ENCODE measurements at regions not wholly inside any gene's neighbourhood (a gene's known extent, or its start where the extent isn't known, plus 50 kb on each side); places are given as distances from the start of the nearest gene placed in this dataset.

DNA sequence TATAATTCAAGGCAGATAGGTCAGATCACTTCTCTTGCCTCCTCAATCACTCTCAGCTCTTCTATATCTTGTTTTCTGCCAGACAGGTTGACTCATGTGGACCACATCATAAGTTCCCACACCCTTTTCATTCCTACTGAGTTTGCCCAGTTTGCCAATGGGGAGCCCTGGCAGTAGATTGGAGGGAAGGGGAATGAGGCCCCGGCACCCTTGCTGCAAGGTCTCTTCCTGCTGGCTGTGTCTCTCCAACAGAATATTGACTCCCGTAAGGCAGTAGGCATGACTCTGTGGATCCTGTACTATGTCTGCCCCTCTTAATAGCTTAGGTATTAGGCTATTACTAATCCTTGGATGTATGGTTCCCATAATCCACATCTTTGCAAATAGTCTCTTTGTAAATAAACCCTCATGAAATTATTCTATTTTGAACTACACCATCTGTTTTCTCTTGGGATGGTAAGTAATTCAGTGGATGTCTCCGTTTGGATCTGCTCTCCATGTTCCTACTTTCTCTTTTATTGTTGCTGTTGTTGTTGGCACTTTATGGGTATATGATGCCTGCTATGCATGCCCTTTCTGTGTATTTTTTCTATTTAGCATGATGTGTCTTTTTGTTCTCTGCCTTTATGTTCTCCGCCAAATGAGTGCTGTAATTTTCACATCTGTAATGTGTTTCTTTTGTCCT, 65.5 kb upstream of the DCBLD2 start:
- no peak for DNase-seq
- in situ Hi-C loops (cut with MboI; ENCODE audit: low pct_unique_long_range_greater_than_20kb, low sequenced_read_pairs): no loop called here

DNA sequence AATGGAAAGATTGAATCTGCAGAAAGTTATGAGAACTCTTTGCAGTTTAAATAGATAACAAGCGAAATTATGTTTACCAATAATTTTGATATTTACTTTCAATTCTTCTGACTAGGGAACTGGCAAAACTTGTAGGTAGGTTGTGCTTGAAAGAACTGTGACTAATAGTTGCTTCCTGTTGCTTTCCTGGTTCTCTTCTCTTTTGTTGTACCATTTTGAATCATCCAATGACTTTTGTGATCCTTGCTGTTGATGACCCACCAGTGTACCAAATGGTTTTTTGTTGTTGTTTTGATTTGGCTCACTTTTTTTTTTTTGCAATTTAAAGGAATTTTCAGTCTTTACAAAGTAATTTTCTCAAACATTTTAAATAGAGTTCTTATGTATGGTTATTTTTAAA, 64.9 kb upstream of the DCBLD2 start:
- in situ Hi-C loops (cut with MboI; ENCODE audit: low pct_unique_long_range_greater_than_20kb, low sequenced_read_pairs): no loop called here
- no peak for DNase-seq

DNA sequence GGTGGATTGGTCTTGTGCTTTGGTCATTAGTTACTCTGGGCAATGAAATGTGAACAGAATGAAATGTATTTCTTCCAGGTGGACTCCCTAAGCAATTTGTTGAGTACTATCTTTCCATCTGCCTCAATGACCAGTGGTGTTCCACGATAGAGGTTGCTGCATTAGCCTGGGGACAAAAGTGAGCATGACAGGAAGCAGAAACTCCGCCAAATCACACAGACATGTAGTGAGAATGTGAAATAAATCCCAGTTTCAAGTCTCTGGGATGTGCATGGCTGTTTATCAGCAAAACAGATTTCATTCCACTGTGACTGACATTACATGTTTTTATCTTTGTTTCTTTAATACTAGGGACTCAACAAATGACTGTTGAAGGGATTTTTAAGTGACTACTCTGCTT, 63.3 kb upstream of the DCBLD2 start:
- in situ Hi-C loops (cut with MboI; ENCODE audit: low pct_unique_long_range_greater_than_20kb, low sequenced_read_pairs): no loop called here

DNA sequence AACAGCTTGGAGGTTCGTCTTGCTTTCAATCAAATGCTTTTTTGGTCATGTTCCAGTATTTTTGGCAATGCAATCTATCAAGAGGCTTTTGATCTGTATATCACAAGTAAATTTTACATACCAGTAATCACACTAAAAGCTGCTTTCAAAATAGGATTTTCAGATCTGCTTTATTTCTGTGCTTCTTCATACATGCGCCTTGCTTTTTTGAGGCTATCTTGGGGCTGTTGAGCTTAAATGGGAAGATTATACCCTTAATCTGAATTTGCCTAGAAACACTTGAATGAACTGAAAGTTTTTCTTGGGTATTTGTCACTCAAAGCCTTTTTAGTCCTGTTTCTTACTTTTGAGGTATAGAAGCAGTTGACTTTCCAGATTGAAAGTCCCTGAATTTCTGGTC, 62.1 kb upstream of the DCBLD2 start:
- no peak for DNase-seq
- in situ Hi-C loops (cut with MboI; ENCODE audit: low pct_unique_long_range_greater_than_20kb, low sequenced_read_pairs): no loop called here

More for the DNA sequence above, 63.3 kb upstream of the DCBLD2 start:
- DNase-seq: no peak

DNA sequence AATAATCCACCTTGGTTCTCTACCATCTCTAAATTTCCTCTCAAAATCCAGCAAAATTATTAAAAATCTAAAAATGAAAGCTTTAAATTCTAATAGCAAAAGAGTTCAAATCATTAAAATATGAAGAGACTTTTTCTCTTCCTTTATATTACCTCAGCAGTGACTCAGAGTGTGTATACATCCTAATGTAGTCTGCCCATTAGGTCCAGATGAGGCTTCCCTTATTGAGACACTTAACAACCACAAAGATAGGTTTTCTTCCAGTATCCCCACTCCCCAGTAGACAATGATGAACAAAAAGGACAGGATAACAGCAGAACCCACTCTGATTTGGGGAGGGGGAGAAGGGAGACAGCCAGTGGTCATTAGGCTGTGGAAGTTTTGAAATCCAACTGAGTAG, 61.5 kb upstream of the DCBLD2 start:
- in situ Hi-C loops (cut with MboI; ENCODE audit: low pct_unique_long_range_greater_than_20kb, low sequenced_read_pairs): no loop called here
- no peak for DNase-seq

DNA sequence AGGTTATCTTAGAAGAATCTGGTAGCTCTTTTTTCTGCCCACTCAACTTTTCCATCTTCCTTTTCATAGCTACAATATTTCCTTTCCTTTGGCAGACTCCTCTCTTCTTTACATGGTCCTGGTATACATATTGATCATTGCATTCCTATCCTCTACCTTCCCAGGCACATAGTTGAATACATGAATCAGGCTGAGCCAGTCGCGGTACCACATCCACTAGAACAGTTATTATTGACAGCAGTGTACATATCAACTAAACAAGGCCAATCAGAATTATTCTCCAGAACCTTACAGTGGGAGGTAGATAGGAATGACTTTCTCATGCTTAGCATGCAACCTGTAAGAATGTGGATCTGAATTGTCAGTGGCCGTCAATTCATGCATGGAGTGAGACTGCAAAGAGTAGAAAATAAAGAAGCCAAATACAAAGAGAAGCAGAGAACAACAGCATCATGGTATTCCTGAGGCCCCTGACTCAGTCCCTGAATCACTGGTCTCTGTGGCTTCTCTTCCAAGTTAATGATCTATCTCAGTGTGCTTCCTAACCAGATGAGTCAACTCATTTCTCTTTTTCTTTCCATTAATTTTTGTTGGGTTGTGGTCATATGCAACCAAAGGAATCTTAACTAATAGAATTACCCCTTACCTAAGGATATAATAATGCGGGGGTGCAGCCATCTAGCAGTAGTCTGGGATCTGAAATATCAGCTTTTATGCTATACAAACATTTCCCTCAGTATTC, 60.9 kb upstream of the DCBLD2 start:
- in situ Hi-C loops (cut with MboI; ENCODE audit: low pct_unique_long_range_greater_than_20kb, low sequenced_read_pairs): no loop called here
- DNase-seq: no peak

DNA sequence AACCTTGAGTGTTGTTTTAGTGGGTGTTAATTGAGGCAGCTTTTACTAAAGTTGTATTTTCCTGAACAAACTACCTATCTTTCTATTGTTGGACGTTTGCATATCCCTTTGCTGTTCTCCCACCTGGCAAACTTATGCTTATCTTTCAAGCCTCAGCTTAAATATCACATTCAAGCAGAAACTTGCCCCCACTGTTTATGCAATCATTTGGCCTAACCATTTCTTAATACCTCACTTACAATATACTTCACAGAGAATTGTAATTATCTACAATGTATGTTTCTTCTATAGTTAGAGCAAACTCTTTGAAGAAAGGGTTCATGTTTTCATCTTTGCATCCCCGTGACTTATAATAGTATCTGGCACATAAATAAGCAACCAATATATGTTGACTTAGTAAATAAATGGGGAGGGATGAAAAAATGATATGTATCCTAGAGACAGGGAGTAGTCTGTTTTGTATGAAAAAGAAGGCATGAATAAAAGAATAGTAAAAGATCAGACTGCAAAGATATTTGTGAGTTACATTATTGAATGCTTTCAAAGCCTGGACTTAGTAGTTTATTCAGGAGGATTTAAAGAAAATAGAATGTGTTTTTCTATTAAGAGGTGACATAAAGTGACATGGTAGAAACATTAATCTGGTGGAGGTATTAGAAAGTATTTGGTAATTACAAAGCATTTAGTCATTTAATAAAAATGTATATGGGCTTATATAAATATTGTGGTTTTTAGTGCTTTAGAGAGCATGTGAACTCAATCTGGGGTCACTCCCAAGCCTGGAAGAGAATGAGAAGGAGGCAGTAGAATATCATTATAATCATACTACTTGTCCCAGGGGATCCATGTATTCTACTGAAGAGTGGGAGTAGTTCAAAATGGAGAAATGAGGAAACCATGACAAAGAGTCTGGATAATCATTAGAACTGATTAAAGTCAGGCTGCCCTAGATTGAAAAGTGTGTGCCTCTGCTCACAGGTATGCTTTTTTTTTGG, 60.0 kb upstream of the DCBLD2 start:
- no peak for DNase-seq

DNA sequence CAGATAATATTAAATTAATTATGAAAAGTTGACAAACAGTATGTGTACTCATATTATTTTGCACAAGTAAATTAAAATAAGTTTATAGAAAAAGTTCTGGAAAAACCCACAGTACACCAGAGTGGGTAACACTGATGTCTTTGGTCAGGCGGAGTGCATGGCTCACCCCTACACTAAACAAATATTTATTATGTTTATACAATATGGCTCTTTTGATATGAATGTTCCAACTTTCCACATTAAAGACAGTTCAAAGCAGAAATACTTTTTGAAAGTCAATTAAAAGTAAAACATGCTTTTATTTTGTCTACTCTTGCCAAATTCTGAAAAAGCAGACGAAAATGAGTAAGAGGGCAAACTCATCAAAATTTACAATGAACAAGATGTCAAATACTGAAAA, 56.2 kb upstream of the DCBLD2 start:
- in situ Hi-C loops (cut with MboI; ENCODE audit: low pct_unique_long_range_greater_than_20kb, low sequenced_read_pairs): no loop called here
- DNase-seq: no peak

More for the DNA sequence above, 60.0 kb upstream of the DCBLD2 start:
- in situ Hi-C loops (cut with MboI; ENCODE audit: low pct_unique_long_range_greater_than_20kb, low sequenced_read_pairs): no loop called here

DNA sequence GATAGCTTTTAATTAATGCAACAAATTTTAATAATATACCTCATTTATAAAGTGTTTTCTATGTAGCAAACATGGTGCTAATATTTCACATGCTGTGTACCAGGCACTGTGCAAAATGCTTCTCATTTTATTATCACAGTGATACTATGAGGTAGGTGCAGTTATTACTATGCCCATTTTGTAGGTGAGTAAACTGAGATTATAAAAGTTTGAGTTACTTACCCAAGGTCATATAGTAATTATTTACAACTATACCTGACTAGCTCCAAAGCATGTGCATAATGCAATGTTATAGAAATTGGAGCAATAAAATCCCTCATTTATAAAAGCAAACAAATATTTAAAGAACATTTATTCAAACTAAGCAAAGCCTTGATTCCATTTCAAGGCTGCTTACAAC, 54.5 kb upstream of the DCBLD2 start:
- DNase-seq: no peak
- in situ Hi-C loops (cut with MboI; ENCODE audit: low pct_unique_long_range_greater_than_20kb, low sequenced_read_pairs): no loop called here

DNA sequence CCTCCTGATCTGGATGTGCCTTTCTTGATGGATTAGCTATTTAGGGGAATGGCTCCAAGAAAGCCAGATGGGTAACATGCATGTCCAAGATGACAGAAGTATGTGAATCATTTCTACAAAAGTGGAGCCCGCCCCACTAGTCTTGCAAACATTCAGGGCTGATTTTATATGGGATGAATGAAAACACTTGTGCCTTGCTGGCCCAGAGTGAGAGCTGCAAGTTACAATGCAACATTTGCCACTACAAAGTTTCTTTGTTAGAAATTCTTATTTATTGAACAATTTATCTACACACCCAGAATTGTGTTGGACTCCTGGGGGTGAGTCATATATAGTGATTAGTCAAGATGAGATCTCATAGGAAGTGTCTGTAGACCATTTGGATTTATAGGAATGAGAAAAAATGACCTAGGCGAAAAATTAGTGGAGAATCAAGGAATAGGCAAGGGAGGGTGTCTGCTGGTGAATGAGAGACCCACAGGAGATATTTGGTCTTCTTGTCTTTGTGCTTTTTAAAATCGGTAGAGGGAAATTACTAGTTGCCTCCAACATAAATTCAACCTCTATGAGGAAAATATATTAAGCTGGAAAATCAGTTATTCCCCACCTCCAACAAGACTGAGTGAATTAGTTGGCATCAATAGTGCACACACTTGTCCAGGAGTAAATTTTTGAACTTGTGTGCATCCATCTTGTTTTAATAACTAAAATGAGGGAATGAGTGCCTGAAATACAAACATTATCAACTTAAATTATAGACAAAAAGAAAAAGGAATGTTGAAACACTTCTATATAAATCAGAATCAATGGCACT, 53.5 kb upstream of the DCBLD2 start:
- in situ Hi-C loops (cut with MboI; ENCODE audit: low pct_unique_long_range_greater_than_20kb, low sequenced_read_pairs): no loop called here
- DNase-seq: no peak

DNA sequence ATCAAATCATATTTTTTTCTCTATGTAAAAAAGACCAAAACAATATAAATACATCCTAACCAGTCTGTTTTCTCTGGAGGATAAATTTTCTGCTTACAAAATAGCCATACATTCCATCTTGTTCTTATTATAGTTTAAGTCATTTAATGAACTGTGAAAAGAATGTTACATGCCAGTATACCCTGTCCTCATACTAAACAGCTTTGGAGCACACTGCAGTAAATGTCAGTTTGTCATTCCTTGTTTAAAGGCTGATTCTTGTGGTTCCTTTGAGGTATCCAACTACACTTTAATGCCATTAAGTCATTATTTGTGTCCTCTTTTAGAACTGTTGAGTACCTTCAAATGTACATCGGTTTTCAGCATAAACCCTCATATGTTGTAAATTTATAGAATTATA, 52.7 kb upstream of the DCBLD2 start:
- in situ Hi-C loops (cut with MboI; ENCODE audit: low pct_unique_long_range_greater_than_20kb, low sequenced_read_pairs): no loop called here
- DNase-seq: no peak

DNA sequence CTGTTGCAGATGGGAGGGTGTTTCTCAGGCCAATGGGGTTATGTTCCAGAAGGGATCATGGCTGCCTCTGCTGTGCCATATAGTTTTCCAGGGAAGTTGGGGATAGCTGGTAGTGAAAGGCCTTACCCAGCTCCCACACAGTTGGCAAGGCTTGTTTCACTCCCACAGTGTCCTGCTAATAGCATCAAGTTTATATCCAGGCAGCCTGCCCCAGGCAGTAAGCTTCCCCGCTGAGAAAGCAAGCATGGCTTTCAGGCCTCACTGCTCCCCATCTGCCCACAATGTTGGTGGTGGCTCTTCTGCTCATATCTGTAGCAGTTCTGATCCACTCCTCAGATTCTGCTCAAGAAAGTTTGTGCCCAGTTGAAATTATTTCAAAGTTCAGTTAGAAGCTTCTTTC, 50.9 kb upstream of the DCBLD2 start:
- no peak for DNase-seq
- in situ Hi-C loops (cut with MboI; ENCODE audit: low pct_unique_long_range_greater_than_20kb, low sequenced_read_pairs): no loop called here

Measured in KBM-7 (cell line).